COLO668 (cell line): ENCODE measurements at regions not wholly inside any gene's neighbourhood (a gene's known extent, or its start where the extent isn't known, plus 50 kb on each side); places are given as distances from the start of the nearest gene placed in this dataset.

Experiments
- DNase-seq: peaks from one replicate; lab custom pipeline; 2025; ENCODE audit not compliant: unreplicated experiment; lab: John Stamatoyannopoulos, UW

GRCh38 chr6:146886587-146887446 lies 288.0 kb downstream of the ADGB start:
- no peak for DNase-seq

DNA sequence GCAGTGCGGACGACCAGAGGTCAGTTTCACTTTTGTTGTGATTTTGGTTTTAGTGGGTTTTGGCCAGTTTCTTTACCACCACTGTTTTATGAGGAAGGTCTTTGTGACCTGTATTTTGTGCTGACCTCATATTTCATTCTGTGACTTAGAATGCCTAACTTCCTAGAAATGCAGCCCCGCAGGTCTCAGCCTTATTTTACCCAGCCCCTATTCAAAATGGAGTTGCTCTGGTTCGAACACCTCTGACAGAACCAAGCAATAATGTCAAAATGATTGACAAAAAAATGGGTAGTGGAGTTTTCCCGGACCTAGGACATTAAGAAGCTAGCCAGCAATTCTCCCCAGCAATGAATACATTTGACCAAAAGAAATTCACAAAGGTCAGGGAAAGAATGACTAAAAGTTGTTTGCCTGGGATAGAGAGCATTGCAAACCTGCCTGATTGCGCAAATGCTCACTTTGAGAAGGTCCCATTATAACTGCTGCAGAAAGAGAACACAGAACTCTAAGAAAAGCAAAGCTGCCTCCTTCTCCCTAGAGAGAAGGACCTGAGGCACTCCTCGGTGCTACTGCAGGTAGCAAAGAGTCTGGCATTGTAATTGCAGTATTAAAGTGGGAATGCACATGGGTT lies 288.8 kb downstream of the ADGB start:
- DNase-seq, result no peak

DNA sequence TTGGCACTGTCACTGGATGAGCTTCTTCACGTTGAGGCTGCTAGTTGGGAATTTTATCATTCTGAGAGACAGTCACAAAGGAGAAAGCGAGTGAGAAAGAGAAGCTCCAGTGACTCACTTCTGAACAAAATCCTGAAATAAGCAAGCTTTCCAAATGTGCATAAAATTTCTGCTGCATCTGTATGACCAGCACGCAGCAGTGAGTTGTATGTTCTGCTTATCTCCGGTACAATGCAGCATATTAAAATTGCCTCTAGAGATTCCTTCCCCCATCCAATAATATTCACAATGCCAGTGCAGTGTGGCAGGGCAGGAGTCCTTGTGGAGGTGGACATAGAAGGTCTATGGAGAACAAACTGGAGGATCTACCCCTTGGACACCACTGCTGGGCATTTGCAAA lies 290.5 kb downstream of the ADGB start:
- no peak for DNase-seq

DNA sequence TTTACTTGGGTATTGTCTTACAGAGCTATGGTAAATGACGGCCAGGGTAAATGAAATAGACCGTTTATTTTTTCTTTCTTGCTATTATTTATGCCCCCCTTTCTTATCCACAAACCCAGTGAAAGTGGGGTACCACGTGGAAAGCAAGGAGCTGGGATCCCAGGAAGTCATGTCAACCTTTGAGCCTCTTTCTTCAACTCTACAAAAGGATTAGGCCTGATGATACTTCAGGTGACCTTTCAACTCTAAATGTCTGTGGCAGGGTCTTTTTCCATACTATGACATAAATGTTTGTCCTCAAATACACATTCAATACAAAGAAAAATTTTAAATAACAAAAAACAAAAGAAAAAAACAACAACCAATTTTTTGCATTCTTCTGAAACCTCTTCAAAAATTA lies 291.4 kb downstream of the ADGB start:
- no peak for DNase-seq

DNA sequence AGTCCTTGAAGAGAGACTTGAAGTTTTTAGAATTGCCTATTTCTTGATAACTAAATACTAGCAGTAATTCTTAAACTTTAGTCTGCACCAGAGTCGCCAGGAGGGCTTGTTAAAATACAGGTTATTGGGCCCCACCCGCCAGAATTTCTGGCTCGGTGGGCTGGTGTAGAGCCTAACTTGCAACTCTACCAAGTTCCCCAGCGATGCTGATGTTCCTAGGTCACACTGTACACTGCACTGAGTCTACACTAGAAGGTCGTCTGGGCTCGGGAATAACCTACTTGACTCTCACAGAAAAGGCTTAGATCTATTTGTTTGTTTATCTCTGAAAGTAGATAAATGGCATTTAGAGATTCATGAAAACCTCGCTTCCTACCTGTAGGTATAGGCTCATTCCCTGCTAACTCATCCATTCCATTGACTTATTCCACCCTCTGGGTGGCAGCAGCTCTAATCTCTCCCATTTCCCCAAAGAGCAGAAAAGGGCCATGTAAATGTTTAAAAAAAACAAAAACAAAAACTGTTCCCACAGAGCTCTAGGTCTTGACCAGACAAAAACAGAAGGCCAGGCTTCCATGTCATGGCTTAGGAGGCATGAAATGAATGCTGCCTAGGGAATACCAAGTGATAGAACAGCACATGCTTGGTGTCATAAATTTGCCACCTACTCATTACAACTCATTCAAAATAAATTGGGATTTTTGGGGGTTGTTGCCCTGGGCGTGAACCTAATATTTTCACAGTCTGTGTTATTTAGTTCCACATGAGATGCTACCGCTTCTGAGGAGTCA lies 292.1 kb downstream of the ADGB start:
- no peak for DNase-seq

DNA sequence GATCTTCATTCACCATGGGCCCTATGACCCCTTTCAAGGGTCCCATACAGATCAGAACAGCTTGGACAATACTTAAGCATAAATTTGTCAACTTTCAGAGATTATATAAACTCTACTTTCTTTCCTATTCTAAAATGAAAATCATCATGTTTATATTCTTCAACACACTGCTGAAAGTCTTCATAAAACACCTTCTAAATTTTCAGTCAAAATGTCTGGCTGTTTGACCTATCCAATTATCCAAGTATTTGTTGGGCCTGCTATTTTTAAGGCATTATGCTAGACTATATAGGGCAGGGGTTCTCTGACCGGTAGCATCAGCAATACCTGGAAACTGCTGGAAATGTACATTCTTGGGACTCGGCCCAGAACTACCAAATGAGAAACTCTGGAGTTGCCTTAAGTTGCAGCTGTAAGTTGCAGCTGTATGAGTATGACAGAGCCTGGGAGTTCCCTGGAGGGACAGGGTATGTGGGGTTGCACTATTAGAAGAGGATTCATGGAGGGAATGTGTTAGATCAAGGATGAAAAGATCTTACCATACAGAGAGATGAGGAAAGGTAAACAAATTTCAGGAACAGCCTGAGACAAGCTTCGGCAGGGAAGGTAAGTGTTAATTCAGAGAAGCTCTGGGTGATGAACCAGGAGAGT lies 293.0 kb downstream of the ADGB start:
- no peak for DNase-seq

DNA sequence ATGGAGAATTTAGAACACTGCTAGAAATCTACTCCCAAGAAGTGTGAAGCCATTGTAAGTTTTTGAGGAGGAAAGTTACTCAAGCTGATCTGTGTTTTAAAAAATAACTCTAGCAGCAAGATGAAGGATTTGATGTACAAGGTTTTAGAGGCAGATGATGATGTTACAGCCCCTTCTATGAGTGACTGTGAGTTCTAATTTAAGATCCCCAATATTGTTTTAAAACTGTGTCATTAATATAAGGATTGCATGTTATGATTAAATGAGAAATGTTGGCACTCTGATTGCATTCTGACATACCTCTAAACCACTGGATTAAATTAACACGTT lies 293.5 kb downstream of the ADGB start:
- no peak for DNase-seq

GRCh38 chr6:146892613-146893401 lies 294.0 kb downstream of the ADGB start:
- DNase-seq, result no peak

DNA sequence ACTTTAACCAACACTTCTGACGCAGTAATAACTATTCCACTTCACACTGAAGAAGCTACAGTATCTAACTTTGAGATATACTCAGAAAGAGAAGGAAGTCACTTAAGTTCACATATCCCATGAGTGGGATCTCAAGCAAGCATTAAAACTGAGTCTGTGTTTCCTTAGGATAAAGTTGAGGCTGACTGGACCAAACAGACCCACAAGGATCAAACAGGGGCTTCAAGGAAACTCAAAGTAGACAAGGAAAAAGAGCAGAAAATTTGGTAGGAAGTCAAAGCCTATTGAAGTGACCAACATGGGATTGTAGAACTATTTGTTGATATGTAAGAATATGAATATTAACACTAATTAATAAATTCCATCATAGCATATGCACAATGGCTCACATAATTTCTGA lies 294.9 kb downstream of the ADGB start:
- DNase-seq, result no peak

DNA sequence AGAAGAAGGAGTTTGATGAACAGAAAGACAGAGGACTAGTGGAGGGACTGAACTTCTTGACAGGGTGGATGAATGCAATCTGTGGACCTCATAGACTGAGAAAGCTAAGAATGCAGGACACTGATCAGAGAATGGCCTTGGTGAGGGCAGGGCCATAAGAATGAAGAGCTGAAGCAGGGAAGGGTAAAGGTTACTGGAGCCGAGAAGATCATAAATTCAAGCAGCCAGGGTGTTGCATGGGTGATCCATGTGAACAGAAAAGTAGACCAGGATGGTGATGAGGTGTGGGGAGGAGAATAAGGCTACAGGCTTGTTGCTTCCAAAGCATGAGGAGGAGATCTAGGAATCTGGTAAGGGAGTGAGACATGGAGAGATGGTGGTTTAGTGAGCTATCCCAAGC lies 295.9 kb downstream of the ADGB start:
- DNase-seq, result no peak

DNA sequence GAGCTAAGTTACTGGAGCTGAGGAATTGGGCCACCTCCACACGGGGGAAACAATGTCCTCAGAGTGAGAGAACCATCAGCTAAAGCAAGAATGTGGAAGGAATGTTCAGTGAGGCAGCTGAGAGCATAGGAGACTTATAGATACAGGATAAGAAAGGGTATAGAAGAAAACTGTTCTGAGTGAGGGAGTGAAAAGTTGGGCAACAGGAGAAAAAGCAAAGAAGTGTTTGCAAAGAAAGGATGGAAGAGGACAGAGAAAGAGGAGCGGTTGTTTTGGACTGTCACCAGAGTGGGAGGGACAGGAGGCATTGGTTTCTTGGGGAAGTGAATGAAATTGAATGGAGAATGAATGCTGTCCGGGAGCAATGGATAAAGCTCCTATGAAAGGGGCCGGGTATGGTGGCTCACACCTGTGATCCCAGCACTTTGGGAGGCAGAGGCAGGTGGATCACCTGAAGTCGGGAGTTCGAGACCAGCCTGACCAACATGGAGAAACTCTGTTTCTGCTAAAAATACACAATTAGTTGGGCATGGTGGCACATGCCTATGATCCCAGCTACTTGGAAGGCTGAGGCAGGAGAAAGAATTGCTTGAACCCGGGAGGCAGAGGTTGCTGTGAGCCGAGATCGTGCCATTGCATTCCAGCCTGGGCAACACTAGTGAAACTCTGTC lies 296.5 kb downstream of the ADGB start:
- no peak for DNase-seq

- DNase-seq, result no peak
These were observed 296.9 kb downstream of the ADGB start for GRCh38 chr6:146895772-146896061.

GRCh38 chr6:146896062-146896813 lies 297.5 kb downstream of the ADGB start:
- no peak for DNase-seq

DNA sequence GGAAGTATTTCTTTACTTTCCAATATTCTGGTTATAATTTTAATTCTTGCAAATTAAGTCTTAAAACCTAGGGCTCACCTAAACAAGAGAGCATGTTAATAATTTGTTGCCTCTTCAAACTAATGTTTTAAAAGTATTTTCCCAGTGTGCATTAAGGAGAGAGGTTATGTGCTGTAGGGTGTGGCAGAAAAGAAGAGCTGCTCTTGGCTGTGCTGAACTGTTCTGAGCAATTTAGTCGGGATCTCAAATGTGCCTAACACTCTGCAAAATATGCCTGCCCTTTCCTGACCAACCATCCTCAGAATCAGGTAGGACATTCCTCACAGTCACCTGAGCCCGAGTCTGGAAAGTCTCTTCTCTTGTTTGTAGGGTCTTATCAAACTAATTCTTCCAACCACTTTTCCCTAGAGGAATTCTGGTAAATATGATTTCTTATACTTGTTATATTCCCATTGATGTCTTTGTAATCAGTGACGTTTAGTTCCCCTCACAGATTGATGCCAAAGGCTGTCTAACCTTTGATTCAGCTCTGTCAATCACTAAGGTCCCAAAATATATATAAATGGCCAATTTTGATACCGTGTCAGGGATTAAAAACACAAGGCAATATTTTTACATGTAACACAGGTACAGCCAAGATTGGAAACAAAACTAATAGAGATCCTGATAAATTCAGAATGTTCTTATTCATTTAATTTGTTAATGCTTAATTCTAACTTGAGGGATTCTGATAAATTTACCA lies 298.4 kb downstream of the ADGB start:
- no peak for DNase-seq

DNA sequence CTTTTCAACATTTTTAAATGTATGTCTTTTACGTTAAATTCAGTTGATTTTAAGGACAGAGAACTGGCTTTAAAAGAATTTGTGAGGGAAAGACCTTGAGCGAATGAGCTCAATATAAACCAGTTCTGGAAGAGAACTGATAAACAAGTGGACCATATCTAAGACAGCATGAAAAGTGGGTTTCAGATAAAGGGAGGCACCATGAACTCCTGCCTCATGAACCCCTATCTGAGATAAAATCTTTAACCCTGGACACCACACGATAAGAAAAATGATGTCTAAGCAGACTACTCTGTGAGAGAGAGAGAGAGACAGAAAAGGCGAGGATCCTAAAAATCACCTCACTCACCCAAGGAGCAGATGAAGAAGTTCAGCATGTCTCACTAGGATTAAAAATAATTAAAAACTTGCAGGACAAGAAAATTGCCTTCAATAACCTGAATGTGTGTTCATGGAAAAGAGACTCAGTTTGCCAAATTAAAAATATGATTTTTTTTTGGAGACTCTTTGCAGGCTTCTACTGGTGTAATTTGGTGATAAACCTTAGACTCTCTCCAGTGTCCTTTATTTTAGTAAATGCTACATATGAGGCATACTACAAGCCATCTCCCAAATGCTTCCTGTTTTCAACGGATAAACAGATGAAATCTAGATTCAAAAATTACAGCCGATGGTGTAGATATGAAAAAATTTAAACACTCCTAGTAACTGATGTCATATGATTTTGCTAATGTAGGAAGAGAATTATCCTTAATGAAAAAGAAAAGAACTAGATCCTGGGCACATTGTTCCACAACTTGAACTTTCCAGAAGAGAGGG lies 299.5 kb downstream of the ADGB start:
- no peak for DNase-seq

GRCh38 chr6:146898888-146899227 lies 300.1 kb downstream of the ADGB start:
- DNase-seq, result no peak

- DNase-seq, result no peak
These were observed 302.0 kb upstream of the STXBP5 start for GRCh38 chr6:146901940-146902816.
